GM12878 (cell line): ENCODE measurements at regions not wholly inside any gene's neighbourhood (a gene's known extent, or its start where the extent isn't known, plus 50 kb on each side); places are given as distances from the start of the nearest gene placed in this dataset.

Experiments used
- ATAC-seq: fragments of 200-7000 bp; cut with Tn5 transposase; 3 replicates; pipeline ENCODE4 v1.9.1; 2020; ENCODE audit warnings: mild to moderate bottlenecking, moderate library complexity
- BruUV-seq: library from RNA; stranded (reverse); fragments of 400-500 nt; replicated peaks from 2 replicates; lab custom pipeline; 2021; lab: Mats Ljungman, UMichigan
- CTCF ChIA-PET: fragments of 300-600 bp; sonication (Branson Sonifier 250); formaldehyde crosslinking; extraction: SDS; loops from one replicate; lab custom pipeline; 2021; ENCODE audit warnings: inconsistent platforms; lab: Yijun Ruan, JAX
- POLR2A ChIA-PET: fragments of 350-600 bp; formaldehyde crosslinking; extraction: SDS; loops from one replicate; lab custom pipeline; 2021; ENCODE audit warnings: inconsistent platforms; lab: Charles Lee
- RAD21 ChIA-PET: fragments of 300-600 bp; sonication (Branson Sonifier 250); formaldehyde crosslinking; loops from one replicate; lab custom pipeline; 2023; ENCODE audit warnings: antibody characterized with exemption; ENCODE audit not compliant: unreplicated experiment; lab: Charles Lee
- SMC1A ChIA-PET: fragments of 300-600 bp; sonication (Branson Sonifier 250); formaldehyde crosslinking; loops from one replicate; lab custom pipeline; 2023; ENCODE audit not compliant: unreplicated experiment, uncharacterized antibody; lab: Charles Lee
- DNase-seq: peaks from one replicate; pipeline ENCODE4 v3.0.0-alpha.2; 2011; ENCODE audit warnings: low read depth, low spot score
- FAIRE-seq: peaks from 3 replicates; lab custom pipeline; 2011; peaks lifted over from hg19 to GRCh38; lab: Jason Lieb, UNC
- H2AFZ ChIP-seq: 2 replicates; pipeline ENCODE4 v1.6.0; 2011; ENCODE audit warnings: low read depth, low read length, control low read depth; ENCODE audit not compliant: control insufficient read depth
- H3K27ac ChIP-seq: 2 replicates; pipeline ENCODE4 v1.5.1; 2011; ENCODE audit warnings: control low read depth; ENCODE audit not compliant: control insufficient read depth, insufficient read depth
- H3K27me3 ChIP-seq, 2 experiments: replicated peaks in 1 of 2; 2 replicates each; pipeline versions ENCODE4 v1.6.0 to v1.6.1; 2011; ENCODE audit warnings: low read length in 1 of 2; ENCODE audit not compliant: control insufficient read depth in 2 of 2, insufficient read depth in 2 of 2
- H3K36me3 ChIP-seq, 2 experiments: 2 replicates each; pipeline ENCODE4 v1.5.1; 2011; ENCODE audit warnings: low read length in 1 of 2; ENCODE audit not compliant: control insufficient read depth in 2 of 2, insufficient read depth in 2 of 2
- H3K4me1 ChIP-seq: 2 replicates; pipeline ENCODE4 v1.6.1; 2011; ENCODE audit warnings: mild to moderate bottlenecking, low read length, moderate library complexity, mixed read lengths; ENCODE audit not compliant: control insufficient read depth, insufficient read depth
- H3K4me2 ChIP-seq: 2 replicates; pipeline ENCODE4 v1.6.0; 2011; ENCODE audit warnings: control low read depth; ENCODE audit not compliant: control insufficient read depth, insufficient read depth
- H3K4me3 ChIP-seq: fragments of 200-600 bp; sonication (generic); 2 replicates; pipeline ENCODE4 v1.5.1; 2016
- H3K79me2 ChIP-seq: 2 replicates; pipeline ENCODE4 v1.6.0; 2011; ENCODE audit warnings: low read length; ENCODE audit not compliant: control insufficient read depth, insufficient read depth
- H3K9ac ChIP-seq: 2 replicates; pipeline ENCODE4 v1.8.0; 2011; ENCODE audit warnings: low read length, control low read depth, mixed read lengths; ENCODE audit not compliant: control insufficient read depth, insufficient read depth
- H3K9me3 ChIP-seq: replicated peaks from 3 replicates; pipeline ENCODE4 v1.5.1; 2011; ENCODE audit warnings: mild to moderate bottlenecking, low read length; ENCODE audit not compliant: control insufficient read depth, insufficient read depth
- H4K20me1 ChIP-seq: 2 replicates; pipeline ENCODE4 v1.6.0; 2011; ENCODE audit not compliant: control insufficient read depth, insufficient read depth
- CREM ChIP-seq: IDR thresholded peaks from 2 replicates; pipeline ENCODE4 v1.6.1; 2014; ENCODE audit warnings: antibody characterized with exemption, low read depth
- ETV6 ChIP-seq, 2 experiments: fragments of 450-650 bp in 1 of 2; IDR thresholded peaks in 1 of 2; conservative IDR thresholded peaks in 1 of 2; 2 replicates each; pipeline ENCODE4 v1.6.1; 2014; ENCODE audit warnings: antibody characterized with exemption in 1 of 2, borderline replicate concordance in 1 of 2, low read depth in 1 of 2, mild to moderate bottlenecking in 1 of 2, moderate library complexity in 1 of 2
- GABPA ChIP-seq: IDR thresholded peaks from 2 replicates; pipeline ENCODE4 v1.6.1; 2014; ENCODE audit warnings: antibody characterized with exemption, low read depth, mild to moderate bottlenecking, inconsistent platforms
- HDGF ChIP-seq: fragments of 450-650 bp; IDR thresholded peaks from 2 replicates; pipeline ENCODE4 v1.6.1; 2016; ENCODE audit warnings: antibody characterized with exemption
- MEF2B ChIP-seq: fragments of 450-650 bp; IDR thresholded peaks from 2 replicates; pipeline ENCODE4 v1.6.1; 2018; ENCODE audit warnings: mild to moderate bottlenecking, moderate library complexity; ENCODE audit not compliant: partially characterized antibody, poor library complexity, severe bottlenecking
- MTA3 ChIP-seq: IDR thresholded peaks from 2 replicates; pipeline ENCODE4 v1.6.1; 2012; ENCODE audit warnings: low read length, inconsistent platforms, borderline replicate concordance
- MYC ChIP-seq: IDR thresholded peaks from 2 replicates; pipeline ENCODE4 v1.6.1; 2011; ENCODE audit warnings: mild to moderate bottlenecking, low read length, moderate library complexity, inconsistent platforms; ENCODE audit not compliant: insufficient read depth, insufficient replicate concordance, insufficient read length, severe bottlenecking
- NFYB ChIP-seq: IDR thresholded peaks from 2 replicates; pipeline ENCODE4 v1.6.1; 2011; ENCODE audit warnings: low read depth, mild to moderate bottlenecking, low read length, improper control_type of control experiment, moderate library complexity; ENCODE audit not compliant: insufficient read depth
- NR2C1 ChIP-seq: fragments of 450-650 bp; IDR thresholded peaks from 2 replicates; pipeline ENCODE4 v1.6.1; 2017; ENCODE audit warnings: antibody characterized with exemption, mild to moderate bottlenecking, moderate library complexity
- RCOR1 ChIP-seq: conservative IDR thresholded peaks from 2 replicates; pipeline ENCODE4 v1.6.1; 2012; ENCODE audit warnings: low read depth, low read length, improper control_type of control experiment
- TCF3 ChIP-seq: IDR thresholded peaks from 2 replicates; pipeline ENCODE4 v1.6.1; 2012; ENCODE audit warnings: low read depth, mild to moderate bottlenecking, low read length, borderline replicate concordance; ENCODE audit not compliant: insufficient read depth
- ZNF217 ChIP-seq: fragments of 450-650 bp; IDR thresholded peaks from 2 replicates; pipeline ENCODE4 v1.6.1; 2017; ENCODE audit warnings: antibody characterized with exemption, mild to moderate bottlenecking
- WGBS: methylation state at CpG from one replicate; pipeline ENCODE4 v1.1.6; 2016; ENCODE audit warnings: low lambda C conversion rate; ENCODE audit not compliant: insufficient replicate concordance, insufficient coverage; ENCODE audit errors: missing lambda C conversion rate; 5-methylcytosine and 5-hydroxymethylcytosine counted together
- in situ Hi-C: fragments of 300-500 bp; cut with MboI; formaldehyde crosslinking; loops from 9 replicates; pipeline ENCODE4 v1.14.3; 2018; ENCODE audit warnings: mixed read lengths
- intact Hi-C: fragments of 100-400 bp; cut with micrococcal nuclease; formaldehyde crosslinking; loops from one replicate; pipeline ENCODE4 v1.14.2; 2022; ENCODE audit not compliant: unreplicated experiment
- TF ChIP-seq, protein P1 (sequence below): fragments of 450-650 bp; formaldehyde crosslinking; IDR thresholded peaks from 2 replicates; pipeline ENCODE4 v1.4.0; 2020; ENCODE audit warnings: mild to moderate bottlenecking, moderate library complexity
- TF ChIP-seq, protein P2 (sequence below): fragments of 450-650 bp; IDR thresholded peaks from 2 replicates; pipeline ENCODE4 v1.6.1; 2016; ENCODE audit warnings: mild to moderate bottlenecking
- TF ChIP-seq, protein P3 (sequence below): IDR thresholded peaks from 2 replicates; pipeline ENCODE4 v1.6.1; 2012; ENCODE audit warnings: low read depth, low read length, improper control_type of control experiment

GRCh38 chr4:3687538-3687937 is 78.6 kb upstream of the ADRA2C start:
- Histone ChIP-seq H4K20me1 (no peaks in the 10 kb centered on the region), H3K79me2 (no peaks in the 10 kb centered on the region), H2AFZ (no peak overlapping the region), H3K4me3 (no peak overlapping the region), H3K4me1 (no peaks in the 10 kb centered on the region), H3K4me2 (no peak overlapping the region), H3K27me3 (no peaks in the 10 kb centered on the region; a peak in 1 of 4 replicates), H3K27ac (no peak overlapping the region), H3K9ac (no peak overlapping the region), H3K36me3 (no peaks in the 10 kb centered on the region), H3K9me3 (no peaks in the 10 kb centered on the region)
- ChIA-PET POLR2A (no interaction called here), RAD21 (no interaction called here), SMC1A (no interaction called here), CTCF (no interaction called here)
- 62% methylated on average over 13 of the region's 13 CpGs for WGBS
- no peak for ATAC-seq
- BruUV-seq, result no TSS peak
- intact Hi-C loops (no loop called here), in situ Hi-C loops (no loop called here)
- FAIRE-seq, result no peak
- no peak for DNase-seq
- TF ChIP-seq ETV6 (conservative IDR thresholded peaks at IDR 0.05 in 1 of 2, IDR thresholded peaks at IDR 0.05 in 1 of 2; ENCODE audit: borderline replicate concordance in 1 of 2, low read depth in 1 of 2) (no peak), RCOR1 (no peak), CREM (no peak), HDGF (no peak), NR2C1 (no peak), MEF2B (no peak), NFYB (no peak), GABPA (no peak), TCF3 (no peak), MTA3 (no peak), ZNF217 (no peak), MYC (no peak)
- TF ChIP-seq, protein P1, sequence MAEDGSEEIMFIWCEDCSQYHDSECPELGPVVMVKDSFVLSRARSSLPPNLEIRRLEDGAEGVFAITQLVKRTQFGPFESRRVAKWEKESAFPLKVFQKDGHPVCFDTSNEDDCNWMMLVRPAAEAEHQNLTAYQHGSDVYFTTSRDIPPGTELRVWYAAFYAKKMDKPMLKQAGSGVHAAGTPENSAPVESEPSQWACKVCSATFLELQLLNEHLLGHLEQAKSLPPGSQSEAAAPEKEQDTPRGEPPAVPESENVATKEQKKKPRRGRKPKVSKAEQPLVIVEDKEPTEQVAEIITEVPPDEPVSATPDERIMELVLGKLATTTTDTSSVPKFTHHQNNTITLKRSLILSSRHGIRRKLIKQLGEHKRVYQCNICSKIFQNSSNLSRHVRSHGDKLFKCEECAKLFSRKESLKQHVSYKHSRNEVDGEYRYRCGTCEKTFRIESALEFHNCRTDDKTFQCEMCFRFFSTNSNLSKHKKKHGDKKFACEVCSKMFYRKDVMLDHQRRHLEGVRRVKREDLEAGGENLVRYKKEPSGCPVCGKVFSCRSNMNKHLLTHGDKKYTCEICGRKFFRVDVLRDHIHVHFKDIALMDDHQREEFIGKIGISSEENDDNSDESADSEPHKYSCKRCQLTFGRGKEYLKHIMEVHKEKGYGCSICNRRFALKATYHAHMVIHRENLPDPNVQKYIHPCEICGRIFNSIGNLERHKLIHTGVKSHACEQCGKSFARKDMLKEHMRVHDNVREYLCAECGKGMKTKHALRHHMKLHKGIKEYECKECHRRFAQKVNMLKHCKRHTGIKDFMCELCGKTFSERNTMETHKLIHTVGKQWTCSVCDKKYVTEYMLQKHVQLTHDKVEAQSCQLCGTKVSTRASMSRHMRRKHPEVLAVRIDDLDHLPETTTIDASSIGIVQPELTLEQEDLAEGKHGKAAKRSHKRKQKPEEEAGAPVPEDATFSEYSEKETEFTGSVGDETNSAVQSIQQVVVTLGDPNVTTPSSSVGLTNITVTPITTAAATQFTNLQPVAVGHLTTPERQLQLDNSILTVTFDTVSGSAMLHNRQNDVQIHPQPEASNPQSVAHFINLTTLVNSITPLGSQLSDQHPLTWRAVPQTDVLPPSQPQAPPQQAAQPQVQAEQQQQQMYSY (CRISPR knock-in tag), result no peak
- TF ChIP-seq, protein P2, sequence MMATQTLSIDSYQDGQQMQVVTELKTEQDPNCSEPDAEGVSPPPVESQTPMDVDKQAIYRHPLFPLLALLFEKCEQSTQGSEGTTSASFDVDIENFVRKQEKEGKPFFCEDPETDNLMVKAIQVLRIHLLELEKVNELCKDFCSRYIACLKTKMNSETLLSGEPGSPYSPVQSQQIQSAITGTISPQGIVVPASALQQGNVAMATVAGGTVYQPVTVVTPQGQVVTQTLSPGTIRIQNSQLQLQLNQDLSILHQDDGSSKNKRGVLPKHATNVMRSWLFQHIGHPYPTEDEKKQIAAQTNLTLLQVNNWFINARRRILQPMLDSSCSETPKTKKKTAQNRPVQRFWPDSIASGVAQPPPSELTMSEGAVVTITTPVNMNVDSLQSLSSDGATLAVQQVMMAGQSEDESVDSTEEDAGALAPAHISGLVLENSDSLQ, result no peak
- TF ChIP-seq, protein P3, sequence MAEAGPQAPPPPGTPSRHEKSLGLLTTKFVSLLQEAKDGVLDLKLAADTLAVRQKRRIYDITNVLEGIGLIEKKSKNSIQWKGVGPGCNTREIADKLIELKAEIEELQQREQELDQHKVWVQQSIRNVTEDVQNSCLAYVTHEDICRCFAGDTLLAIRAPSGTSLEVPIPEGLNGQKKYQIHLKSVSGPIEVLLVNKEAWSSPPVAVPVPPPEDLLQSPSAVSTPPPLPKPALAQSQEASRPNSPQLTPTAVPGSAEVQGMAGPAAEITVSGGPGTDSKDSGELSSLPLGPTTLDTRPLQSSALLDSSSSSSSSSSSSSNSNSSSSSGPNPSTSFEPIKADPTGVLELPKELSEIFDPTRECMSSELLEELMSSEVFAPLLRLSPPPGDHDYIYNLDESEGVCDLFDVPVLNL, result no peak
